ENCODE measurements at regions not wholly inside any gene's neighbourhood (a gene's known extent, or its start where the extent isn't known, plus 50 kb on each side); places are given as distances from the start of the nearest gene placed in this dataset.
A peak's percentile ranks its signal among the peaks of the same experiment; 100 is the strongest.

DNA sequence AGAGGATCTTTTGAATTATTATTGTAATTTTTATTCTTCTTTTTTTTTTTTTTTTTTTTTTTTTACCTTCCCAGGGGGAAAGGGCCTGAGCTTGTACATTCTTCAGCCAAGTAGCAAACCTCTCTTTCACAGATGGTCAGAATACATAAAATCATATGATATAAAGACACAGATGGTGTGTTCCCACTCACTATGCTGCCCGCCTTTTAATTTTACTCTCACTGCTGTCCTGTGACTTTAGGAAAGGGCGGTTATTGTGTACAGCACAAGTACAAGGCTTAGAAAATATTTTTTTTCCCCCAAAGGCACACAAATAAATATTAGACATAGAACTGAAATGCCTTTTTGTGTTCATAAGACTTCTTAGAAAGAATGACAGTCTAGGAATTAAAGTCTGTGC is 213.6 kb downstream of the RPS24 start:
- DNase-seq (ENCODE audit: low spot score): no peak
- no peak overlapping the region for H3K27ac ChIP-seq
- TF ChIP-seq, protein P1, sequence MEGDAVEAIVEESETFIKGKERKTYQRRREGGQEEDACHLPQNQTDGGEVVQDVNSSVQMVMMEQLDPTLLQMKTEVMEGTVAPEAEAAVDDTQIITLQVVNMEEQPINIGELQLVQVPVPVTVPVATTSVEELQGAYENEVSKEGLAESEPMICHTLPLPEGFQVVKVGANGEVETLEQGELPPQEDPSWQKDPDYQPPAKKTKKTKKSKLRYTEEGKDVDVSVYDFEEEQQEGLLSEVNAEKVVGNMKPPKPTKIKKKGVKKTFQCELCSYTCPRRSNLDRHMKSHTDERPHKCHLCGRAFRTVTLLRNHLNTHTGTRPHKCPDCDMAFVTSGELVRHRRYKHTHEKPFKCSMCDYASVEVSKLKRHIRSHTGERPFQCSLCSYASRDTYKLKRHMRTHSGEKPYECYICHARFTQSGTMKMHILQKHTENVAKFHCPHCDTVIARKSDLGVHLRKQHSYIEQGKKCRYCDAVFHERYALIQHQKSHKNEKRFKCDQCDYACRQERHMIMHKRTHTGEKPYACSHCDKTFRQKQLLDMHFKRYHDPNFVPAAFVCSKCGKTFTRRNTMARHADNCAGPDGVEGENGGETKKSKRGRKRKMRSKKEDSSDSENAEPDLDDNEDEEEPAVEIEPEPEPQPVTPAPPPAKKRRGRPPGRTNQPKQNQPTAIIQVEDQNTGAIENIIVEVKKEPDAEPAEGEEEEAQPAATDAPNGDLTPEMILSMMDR (IDR thresholded peaks at IDR 0.05): no peak
- H3K4me3 ChIP-seq: no peak overlapping the region

GRCh38 chr10:78247821-78248220 is 214.2 kb downstream of the RPS24 start:
- TF ChIP-seq, protein P1 (IDR thresholded peaks at IDR 0.05): no peak
- no peak for DNase-seq (ENCODE audit: low spot score)
- Histone ChIP-seq H3K27ac (peak overlapping the region in 1 of 2 donors; percentile 68), H3K4me3 (no peak overlapping the region)

GRCh38 chr10:78248651-78249464 is 215.2 kb downstream of the RPS24 start:
- TF ChIP-seq, protein P1 (IDR thresholded peaks at IDR 0.05): no peak
- H3K4me3 ChIP-seq: peak overlapping the region; percentile 63
- DNase-seq (ENCODE audit: low spot score): no peak
- peak overlapping the region; percentile 25 to 68 for H3K27ac ChIP-seq

- no peak for DNase-seq (ENCODE audit: low spot score)
- Histone ChIP-seq H3K4me3 (no peak overlapping the region), H3K27ac (no peak overlapping the region)
- TF ChIP-seq, protein P1 (IDR thresholded peaks at IDR 0.05): no peak
Observed at GRCh38 chr10:78249690-78250089, 216.0 kb downstream of the RPS24 start.

GRCh38 chr10:78250313-78251015 is 216.8 kb downstream of the RPS24 start:
- Histone ChIP-seq H3K27ac (no peak overlapping the region), H3K4me3 (no peak overlapping the region)
- DNase-seq (ENCODE audit: low spot score): no peak
- TF ChIP-seq, protein P1 (IDR thresholded peaks at IDR 0.05): no peak

DNA sequence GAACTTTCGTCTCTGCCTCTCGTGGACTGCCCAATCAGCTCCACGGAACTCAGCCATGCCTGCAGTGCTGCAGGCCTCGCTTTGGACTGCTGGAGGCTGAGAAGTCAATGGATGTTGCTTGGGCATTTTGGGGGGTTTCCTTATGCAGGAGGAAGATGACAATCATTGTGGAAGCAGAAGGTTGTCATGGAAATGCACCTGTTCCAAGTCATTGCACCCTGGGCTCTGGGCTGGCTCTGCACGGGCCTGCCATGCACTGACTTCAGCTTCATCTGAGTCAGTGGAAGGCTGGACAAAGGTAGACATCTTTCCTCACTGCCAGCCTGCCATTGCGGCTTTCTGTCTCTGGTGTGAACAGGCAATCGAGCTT is 217.3 kb downstream of the RPS24 start:
- DNase-seq (ENCODE audit: low spot score): no peak
- Histone ChIP-seq H3K27ac (no peak overlapping the region), H3K4me3 (no peak overlapping the region)
- TF ChIP-seq, protein P1 (IDR thresholded peaks at IDR 0.05): no peak

DNA sequence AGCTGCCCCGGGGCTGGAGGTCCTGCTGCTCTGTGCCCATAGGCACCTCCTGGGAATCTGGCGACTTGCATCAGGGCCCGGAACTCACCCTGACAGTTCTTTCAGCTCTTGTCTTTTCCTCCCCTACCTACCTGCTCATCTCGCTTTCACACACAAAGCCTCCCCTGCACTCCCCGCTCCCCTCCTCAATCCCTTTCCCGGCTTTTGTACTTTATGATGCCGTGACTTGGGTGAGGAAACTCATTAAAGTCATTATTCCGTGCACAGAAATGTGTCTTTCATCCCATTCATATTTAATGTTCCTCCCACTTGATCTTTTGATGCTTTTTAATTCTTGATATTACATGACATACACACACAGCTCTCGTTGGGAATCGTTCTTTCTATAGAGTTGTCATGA is 218.6 kb downstream of the RPS24 start:
- H3K27ac ChIP-seq: no peak overlapping the region
- no peak for DNase-seq (ENCODE audit: low spot score)
- no peak overlapping the region for H3K4me3 ChIP-seq
- TF ChIP-seq, protein P1 (IDR thresholded peaks at IDR 0.05): no peak

All from coronary artery (tissue), 2 donors.